Stimulated activated CD4-positive, alpha-beta T cell treated with anti-CD3 and anti-CD28 coated beads, Interleukin-1b, Interleukin-23, amount 100 ng/mL, for 48 hours (primary cell): ENCODE measurements at regions not wholly inside any gene's neighbourhood (a gene's known extent, or its start where the extent isn't known, plus 50 kb on each side); places are given as distances from the start of the nearest gene placed in this dataset.
"Not testable (repeated sequence)": the region's sequence is repeated elsewhere in the genome, so short reads cannot be mapped to it uniquely, and the experiment has no call there.

ENCODE experiments used
- DNase-seq: peaks from one replicate; pipeline ENCODE4 v3.0.0-alpha.2; 2020

DNA sequence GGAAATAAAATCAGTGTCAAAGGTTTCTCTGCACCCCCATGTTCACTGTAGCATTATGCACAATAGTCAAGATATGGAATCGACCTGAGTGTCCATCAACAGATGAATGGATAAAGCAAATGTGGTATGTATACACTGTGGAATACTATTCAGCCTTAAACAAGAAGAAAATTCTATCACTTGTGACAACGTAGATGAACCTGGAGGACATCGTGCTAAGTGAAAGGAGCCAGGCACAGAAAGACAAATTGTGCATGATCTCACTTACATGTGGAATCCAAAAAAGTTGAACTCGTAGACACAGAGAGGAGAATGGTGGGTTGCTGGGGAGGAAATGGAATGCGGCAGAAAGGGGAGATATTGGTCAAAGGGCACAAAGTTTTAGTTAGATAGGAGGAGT is 136.3 kb upstream of the ESR1 start:
- no peak for DNase-seq

DNA sequence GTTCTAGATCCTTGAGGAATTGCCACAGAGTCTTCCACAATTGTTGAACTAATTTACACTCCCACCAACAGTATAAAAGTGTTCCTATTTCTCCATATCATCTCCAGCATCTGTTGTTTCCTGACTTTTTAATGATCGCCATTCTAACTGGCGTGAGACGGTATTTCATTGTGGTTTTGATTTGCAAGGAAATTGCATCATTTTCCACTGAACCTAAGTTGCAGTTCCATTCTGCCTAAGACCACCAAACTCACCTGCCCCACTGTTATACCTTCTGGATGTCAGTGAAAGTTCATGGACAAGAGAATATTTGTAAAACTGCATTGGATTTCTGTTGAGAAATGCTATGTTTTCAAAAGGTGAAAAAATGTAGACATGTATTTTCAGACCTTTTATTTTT is 132.9 kb upstream of the ESR1 start:
- no peak for DNase-seq

DNA sequence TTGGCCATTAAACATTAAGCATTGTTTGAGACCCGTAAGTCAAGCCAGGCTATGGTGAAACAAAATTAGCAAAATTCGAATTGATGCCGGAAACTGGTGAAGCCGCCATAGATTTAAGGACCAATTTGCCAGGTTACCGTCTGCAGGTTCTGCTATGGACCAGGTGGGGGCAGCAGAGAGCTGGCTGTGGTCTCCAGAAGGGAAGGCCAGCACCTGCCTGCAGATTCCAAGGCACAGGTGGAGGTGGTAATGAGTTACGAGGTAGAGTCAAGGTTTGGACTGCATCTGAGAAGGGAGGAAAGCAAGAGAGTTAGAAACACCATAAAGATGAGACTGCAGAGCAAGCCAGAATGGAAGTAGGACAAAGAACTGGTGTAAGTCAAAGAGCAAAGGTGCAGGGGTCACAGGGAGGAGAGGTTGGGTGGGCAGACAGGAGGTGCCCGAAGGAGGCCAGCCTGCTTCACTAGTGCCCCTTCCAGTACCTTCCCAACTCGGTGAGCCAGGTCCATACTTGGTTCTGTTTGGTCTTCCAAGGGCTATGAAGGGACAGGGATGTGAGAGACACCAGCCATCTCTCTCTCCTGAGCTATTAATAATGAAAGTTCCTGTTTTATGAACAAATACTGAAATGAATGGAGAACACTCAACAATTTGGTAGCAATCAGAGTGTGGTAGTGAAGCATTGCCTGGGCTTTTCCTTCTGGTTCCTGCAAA is 131.6 kb upstream of the ESR1 start:
- DNase-seq: peak; percentile 52

DNA sequence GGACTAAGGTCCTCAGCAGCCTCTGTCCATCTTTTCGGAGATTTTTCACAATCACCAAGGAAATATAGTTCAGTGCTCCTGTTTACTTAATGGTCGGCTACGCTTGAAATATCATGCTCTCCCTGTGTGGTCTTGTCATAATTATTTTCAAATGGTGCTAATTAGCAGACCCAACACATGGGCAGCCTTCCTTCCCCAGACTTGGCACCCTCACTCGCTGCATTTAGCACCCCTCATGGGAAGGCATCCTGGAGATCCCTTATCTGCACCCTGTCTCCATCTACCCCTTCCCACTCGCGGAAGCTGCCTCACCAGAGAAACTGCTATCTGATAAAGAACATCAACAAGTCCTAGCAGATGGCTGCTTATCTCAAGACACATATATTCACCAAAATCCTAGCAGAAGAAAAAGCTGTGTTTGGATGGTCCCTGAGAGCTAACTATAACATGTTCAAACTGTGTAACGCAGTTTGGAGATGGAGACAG is 131.0 kb upstream of the ESR1 start:
- no peak for DNase-seq

DNA sequence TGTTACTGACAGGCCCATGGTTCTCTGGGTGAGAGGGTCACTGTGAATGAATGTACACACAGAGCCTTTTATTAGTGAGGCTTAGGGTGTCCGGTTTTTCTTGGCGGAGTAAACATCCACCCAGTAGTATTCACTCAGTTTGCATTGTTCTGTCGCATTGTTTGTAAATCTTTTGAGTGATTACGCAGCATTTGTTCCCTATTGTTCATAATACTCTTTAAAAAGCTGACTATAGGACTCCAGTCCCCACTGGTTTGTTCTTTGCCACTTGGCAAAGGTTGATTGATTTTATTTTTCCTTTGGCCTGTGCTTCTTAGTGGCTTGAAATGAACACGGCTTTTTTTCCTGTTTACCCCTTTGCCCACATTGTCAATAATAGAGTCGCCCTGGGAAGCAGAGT is 130.1 kb upstream of the ESR1 start:
- DNase-seq: no peak

DNA sequence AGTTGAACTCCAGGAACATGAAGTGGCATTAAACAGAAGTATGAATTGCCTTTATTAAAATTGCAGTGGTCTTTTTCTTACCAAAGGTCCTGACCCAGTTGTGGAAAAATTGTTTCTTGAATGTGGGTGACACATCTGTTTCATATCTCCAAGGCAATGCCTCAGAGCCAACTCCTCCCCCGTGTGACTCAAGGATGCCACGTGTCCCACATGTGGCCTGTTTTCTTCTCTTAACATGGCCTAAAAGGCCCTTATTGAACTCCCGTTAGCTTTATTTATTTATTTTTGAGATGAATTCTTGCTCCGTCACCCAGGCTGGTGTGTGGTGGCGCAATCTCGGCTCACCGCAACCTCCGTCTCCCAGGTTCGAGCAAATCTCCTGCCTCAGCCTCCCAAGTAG is 128.4 kb upstream of the ESR1 start:
- DNase-seq: peak; percentile 55

DNA sequence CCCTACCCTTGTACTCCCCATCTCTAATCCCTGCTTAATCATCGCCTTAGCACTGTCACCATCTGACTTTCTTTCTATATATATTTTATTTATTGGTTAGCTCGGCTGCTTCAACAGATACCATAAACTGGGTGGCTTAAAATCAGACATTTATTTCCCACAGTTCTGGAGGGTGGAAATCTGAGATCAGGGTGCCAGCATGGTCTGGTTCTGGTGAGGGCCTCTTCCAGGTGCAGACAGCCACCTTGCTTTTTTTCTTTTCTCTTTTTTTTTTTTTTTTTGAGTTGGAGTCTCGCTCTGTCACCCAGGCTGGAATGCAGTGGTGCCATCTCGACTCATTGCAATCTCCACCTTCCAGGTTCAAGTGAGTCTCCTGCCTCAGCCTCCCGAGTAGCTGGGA is 127.5 kb upstream of the ESR1 start:
- DNase-seq: no peak

DNA sequence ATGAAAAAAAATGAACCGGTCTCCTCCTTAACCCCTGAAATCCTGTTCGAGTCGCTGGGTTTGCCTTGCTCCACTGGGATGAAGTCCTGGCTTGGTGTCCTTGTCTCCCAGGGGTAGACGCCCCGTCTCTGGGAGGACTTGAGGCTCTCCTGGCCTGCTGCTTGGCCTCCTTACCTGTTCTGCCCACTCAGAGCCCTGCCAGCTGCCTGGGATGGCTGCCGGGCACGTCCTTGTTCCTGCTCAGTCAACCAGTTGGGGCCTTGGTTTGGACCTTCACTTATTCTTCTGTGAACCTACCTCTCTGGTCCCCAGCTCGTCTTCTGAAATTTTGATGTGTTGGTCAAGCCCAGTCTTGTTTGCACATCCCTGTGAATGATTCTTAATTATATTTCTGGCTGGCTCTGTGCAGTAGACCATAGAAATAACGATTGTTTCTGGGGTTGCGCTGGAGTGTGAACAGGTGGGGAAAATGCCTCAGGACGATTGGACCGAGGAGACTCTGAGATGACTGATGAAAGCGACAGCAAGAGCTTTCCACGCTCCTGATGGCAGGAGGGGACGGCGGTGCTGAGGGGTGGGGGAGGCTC is 126.5 kb upstream of the ESR1 start:
- DNase-seq: no peak

DNA sequence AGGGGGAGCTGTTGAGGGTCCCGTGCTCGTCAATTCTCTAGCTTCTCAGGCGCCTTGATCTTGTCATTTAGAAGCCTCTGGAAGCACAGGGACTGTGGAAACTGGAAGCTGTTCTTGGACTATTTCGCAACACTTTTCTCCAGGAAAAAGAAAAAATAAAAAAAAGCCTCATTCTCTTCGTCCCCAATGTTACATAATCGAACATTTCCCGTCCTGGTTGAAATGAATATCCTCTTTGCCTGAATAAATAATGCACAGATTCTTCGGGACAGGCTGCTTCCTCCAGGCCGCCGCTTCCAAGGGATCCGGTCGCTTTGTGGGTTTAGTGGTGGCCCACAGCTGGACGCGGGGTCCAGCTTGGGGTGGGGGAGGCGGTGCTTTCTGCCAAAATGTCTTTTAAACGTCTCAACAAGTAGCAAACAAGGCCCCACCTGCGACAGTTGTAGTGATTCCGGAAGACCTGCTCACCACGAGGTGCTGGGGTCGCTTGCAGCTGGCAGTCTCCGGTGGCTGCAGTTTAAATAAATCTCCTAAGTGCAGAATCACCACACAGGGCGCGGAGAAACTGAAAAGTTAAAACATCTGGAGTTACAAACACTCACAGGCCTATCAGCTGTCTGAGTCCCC is 125.9 kb upstream of the ESR1 start:
- no peak for DNase-seq

DNA sequence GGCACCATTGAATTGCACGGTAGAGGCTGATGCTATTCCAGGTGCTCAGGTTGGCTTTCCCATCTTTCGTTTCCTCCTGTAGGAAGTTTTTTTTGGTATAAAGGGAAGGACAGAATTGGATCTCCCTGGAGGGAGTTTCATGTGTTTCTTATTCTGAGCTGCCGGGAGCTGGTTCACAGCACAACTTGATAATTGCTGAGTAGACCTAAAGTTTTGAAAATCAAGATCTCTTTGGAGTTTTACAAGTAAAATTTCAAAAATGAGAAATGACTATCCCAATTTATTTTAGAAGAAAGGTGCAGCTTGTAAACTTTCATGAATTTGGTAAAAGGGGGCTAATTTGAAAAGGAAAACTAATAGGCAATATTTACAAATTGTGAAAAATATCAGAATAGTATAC is 125.2 kb upstream of the ESR1 start:
- no peak for DNase-seq

DNA sequence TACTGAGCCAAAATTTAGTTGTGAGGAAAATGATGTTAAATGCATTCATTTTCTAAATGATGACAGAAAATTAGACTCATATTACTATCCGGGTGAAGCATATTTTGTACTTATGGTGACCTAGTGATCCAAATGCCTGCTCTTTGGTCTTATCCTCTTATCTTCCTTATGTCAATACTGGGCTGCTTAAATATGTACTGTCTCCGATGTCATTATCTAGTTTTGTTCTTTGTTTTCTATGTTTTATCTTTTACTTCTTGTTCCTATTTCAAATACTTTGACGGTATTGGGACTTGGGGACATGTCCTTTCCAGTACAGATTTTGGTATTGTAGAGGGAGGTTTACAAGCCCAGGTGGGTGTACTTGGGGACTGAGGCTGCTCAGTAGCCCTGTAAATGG is 124.6 kb upstream of the ESR1 start:
- DNase-seq: no peak

DNA sequence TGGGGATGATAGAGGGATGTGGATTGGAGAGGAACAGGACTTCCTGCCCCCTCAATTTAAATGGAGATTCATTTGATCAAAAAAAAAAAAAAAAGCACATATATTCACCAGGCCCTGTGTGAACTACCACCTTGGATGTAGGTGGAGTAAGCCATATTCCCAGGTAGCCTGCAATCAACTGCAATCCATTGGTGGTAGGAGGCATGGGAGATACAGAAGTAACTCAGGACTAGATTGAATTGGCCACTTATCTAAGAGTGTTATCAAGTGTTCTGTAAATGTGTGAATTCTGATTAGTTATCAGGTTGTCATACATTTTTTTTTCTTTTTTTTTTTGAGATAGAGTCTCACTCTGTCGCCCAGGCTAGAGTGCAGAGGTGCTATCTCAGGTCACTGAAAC is 124.1 kb upstream of the ESR1 start:
- DNase-seq: no peak

DNA sequence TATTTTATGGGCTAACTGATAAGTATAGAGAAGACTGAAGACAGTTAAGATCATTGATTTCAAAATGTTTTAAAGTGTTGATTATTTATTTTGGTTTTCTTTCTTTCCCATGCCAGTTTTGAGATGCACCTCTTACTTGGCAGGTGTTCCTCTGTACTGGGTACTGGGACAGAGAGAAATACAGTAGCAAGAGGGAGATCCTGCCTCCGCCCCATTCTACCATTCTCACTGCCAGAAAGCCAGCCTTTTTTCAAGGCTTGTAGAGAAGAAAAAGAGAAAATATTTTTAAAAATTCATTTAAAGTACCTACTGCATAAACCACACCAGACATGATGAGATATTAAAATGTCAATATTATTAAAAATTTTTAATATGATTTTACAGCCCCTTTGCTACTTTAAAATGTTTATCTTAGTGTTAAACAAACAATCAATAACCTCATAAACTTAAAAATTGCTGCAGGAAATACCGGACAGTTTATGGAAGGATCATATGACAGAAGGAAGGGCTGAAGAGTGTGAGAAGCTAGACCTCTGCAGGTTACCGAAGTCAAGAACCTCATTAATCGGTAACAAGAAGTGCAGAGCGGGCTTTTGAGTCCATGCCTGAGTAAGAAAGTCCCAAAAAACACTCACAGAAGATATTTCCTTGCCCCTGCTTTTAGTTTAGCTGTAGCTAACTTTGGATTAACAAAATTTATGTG is 117.8 kb upstream of the ESR1 start:
- no peak for DNase-seq

DNA sequence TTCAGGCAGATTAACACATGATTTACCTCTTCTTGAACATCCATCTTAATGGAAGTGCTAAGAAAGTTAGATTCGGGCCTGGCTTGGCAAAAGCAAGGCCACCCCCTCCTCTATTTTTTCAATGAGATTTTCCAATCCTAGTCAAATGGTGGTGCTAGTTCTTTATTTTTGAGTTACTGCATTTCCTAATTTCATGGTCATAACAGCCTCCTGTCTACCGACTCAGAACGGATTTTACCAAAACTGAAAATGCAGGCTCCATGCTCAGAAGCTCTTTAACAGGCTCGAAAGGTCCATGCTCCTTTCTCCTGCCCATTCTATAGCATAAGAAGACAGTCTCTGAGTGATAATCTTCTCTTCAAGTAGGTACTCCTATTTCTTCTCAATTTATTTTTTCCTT is 117.2 kb upstream of the ESR1 start:
- DNase-seq: no peak

DNA sequence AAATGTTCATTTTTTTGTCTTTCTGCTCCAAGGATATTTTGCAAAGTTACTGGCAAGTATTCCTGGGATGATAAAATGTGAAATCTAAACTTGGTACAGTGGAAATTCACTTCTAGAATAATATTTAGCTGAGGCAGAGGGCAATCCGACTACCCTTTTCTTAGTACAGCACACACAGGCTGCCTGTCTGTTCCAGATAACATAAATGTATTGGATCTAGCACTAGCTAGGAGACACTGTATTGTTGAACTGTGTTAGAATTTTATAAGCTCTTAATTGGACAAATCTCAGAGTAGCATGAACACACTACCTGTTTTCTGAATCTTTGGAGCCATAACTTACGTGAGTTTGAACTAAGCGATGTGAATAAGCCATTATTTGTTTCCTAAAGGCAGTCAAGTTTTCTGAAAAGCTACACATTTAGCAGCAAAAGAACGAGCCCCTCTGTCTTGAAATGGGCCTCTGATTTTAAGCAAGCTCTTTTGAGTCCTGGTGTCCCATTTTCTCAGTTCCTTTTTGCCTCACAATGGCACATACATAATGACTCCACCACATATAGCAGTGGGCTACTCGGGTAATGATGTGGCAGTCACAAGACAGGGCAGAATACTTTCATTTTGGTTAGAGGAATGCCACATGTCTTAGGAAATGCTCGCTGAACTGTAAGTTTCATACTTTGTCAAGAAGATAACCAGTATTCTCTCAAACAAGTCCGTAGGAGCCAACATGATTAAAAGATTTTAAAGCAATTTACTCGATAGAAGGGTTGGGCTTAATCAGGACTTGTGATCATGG is 116.5 kb upstream of the ESR1 start:
- peak; percentile 44 for DNase-seq

DNA sequence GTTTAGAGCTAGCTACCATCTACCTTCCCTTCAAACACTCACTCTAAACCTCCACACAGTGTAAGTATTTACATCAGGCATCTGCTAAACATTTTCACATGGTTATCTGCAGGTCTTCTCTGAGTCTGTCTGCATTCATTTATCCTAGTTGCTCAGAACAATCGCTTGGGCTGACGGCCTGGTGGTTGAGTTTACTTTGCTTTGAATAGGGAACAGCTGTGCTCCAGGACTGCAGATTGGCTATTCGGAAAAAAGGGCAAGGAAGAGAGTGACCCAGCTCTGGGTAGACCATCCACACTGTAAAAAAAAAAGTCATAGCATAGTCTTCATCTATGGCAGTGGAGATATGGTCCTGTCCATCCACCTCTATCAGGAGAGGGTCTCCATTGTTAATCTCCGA is 115.3 kb upstream of the ESR1 start:
- no peak for DNase-seq

DNA sequence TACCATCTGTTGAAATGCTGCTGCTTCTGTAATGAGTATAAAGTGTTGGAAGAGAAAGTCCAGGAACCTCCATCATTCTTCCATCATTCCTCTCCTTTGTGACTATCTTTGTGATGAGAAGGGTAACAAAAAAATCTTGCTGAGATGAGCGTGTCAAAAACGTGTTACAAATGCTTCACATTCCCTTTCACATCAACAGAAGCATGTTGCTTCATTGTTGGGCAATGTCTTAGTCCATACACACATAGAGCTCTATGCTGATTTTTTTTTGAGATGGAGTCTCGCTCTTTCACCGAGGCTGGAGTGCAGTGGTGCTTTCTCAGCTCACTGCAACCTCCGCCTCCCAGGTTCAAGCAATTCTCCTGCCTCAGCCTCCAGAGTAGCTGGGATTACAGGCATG is 114.1 kb upstream of the ESR1 start:
- no peak for DNase-seq

DNA sequence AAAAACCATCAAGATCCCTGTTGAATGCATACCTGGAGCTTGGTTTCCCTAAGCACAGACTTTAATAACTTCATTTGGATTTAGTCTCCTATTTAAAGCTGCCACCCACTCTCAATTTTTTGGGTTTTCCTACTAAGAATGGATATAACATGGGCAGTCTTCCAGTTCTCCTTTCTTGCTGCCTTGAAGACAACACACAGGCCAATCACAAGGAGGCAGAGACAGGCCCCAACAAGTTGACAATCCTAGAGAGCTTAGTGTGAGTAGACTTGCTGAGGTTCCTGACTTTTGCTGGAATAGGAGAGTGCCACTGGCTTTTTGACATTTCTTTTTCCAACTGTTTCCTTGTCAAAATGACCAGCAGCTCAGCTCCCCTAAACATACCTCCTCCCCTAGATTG is 112.3 kb upstream of the ESR1 start:
- no peak for DNase-seq

DNA sequence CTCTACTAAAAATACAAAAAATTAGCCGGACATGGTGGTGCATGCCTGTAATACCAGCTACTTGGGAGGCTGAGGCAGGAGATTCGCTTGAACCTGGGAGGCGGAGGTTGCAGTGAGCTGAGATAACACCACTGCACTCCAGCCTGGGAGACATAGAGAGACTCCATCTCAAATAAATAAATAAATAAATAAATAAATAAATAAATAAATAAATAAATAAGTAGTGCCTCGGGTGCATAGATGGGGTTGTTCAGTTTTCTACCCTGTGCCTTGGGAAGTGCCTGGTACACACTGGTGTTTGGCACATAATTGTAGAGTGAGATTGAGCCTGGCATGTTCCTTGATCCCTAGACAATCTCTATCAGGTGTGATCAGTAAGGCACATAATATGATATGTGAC is 111.2 kb upstream of the ESR1 start:
- not testable (repeated sequence) for DNase-seq

DNA sequence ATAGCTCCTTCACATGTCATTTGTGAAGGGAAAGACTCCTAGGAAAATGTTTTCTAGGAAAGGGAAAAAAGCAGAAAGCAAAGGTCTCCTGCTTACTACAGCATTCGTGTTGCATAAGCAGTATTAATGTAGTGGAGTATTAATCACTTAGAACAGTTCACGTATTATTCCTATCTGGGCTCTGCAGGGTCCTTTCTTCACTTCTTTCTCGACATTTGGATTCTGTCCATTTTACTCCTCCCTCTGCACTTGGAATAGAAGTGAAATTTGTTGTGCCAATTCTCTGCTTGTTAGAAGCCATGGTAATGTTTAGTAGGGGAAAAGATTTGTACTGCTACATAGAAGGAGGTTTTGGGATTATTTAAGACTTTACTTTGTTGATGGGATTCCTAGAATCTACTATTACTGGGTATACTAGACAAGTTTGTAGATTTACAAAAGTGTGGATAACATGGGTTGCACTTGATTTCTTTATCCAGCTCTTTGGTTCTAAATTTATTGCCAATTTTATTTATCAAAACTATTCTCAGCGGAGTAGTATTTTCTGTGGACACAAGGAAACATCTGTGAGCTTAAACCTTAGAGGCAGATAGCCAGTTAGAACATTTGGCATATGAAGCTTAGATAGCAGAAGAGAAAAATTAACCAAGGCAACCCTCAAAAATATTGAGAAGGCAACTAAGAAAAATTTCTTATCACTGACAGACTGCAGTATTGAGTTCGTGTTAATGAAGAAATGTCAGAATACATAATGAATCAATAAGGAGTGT is 108.4 kb upstream of the ESR1 start:
- DNase-seq: no peak

DNA sequence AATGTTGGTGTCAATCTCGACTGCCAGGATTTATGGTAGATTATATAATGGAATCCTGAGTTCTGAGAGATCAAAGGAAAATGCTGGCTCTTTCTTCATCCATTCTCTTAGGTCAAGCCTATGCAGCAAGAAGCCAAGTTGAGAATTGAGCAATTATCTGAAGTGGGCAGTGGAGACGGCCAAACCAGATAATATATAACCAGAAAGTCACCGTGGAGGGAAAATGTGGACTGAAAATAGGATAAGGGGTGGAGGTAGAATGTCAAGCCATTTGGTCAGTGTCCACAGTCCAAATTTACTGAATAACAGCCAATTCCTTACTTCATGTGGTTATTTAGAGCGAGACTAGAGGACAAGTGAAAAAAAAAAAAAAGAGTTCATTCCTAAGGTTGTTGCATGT is 107.8 kb upstream of the ESR1 start:
- DNase-seq: no peak

DNA sequence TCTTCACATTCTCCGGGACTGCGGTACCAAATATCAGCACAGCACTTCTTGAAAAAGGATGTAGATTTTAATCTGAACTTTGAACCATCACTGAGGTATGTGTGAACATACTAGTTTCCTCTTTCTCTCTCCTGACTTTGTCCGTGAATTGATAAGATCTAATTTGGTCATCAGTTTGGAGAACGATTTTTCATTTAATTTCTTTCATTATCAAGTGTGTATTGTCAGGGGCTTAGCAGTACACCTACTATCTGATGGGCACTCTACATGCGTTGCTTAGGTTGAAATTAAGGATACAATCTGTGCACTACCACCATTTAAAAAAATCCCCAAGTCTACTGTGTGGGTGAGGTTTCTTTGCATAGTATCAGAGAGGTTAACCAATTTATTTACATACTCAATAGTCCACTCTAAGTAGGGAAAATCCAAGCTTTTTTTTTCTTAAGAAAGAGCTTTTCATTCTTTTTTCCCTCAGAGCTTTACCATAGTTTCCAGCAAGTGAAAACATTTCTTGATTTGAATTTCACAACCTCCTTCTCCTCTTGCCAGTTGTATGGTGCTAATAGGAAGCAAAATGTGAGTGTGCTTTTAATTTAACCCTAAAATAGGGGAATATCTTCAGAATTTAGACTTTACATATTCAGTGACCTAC is 105.4 kb upstream of the ESR1 start:
- no peak for DNase-seq
